ENCODE measurements at regions not wholly inside any gene's neighbourhood (a gene's known extent, or its start where the extent isn't known, plus 50 kb on each side); places are given as distances from the start of the nearest gene placed in this dataset.

GRCh38 chr5:174231956-174232487, 186.5 kb downstream of the NSG2 start:
- Mint-ChIP-seq H3K4me3 (no peak overlapping the region), H3K4me1 (peaks cover 7% of the 10 kb centered on the region), H3K36me3 (ENCODE audit: low read depth) (no peaks in the 10 kb centered on the region), H3K9me3 (no peaks in the 10 kb centered on the region), H3K27me3 (ENCODE audit: low read depth) (peaks cover 4% of the 10 kb centered on the region), H3K27ac (no peak overlapping the region)
- no peak for TF ChIP-seq CTCF (IDR thresholded peaks at IDR 0.05; ENCODE audit: unreplicated experiment in 3 of 3)

GRCh38 chr5:174234388-174234787, 188.9 kb downstream of the NSG2 start:
- Mint-ChIP-seq H3K27me3 (ENCODE audit: low read depth) (peaks cover 10% of the 10 kb centered on the region), H3K36me3 (ENCODE audit: low read depth) (no peaks in the 10 kb centered on the region), H3K27ac (no peak overlapping the region), H3K4me1 (peaks cover 7% of the 10 kb centered on the region), H3K9me3 (peaks cover 3% of the 10 kb centered on the region), H3K4me3 (no peak overlapping the region)
- no peak for TF ChIP-seq CTCF (IDR thresholded peaks at IDR 0.05; ENCODE audit: unreplicated experiment in 3 of 3)

GRCh38 chr5:174235221-174236011, 189.9 kb downstream of the NSG2 start:
- no peak for TF ChIP-seq CTCF (IDR thresholded peaks at IDR 0.05; ENCODE audit: unreplicated experiment in 3 of 3)
- H3K4me1 Mint-ChIP-seq, result peaks cover 7% of the 10 kb centered on the region
- H3K36me3 Mint-ChIP-seq (ENCODE audit: low read depth), result no peaks in the 10 kb centered on the region
- H3K9me3 Mint-ChIP-seq, result peaks cover 9% of the 10 kb centered on the region
- no peak overlapping the region for H3K27ac Mint-ChIP-seq
- H3K4me3 Mint-ChIP-seq, result no peak overlapping the region
- peaks cover 16% of the 10 kb centered on the region for H3K27me3 Mint-ChIP-seq (ENCODE audit: low read depth)

- Mint-ChIP-seq H3K27ac (no peak overlapping the region), H3K4me3 (no peak overlapping the region), H3K36me3 (ENCODE audit: low read depth) (no peaks in the 10 kb centered on the region), H3K9me3 (peaks cover 9% of the 10 kb centered on the region), H3K4me1 (peaks cover 7% of the 10 kb centered on the region), H3K27me3 (ENCODE audit: low read depth) (peaks cover 16% of the 10 kb centered on the region)
- no peak for TF ChIP-seq CTCF (IDR thresholded peaks at IDR 0.05; ENCODE audit: unreplicated experiment in 3 of 3)
Measured at GRCh38 chr5:174236070-174236469, 190.6 kb downstream of the NSG2 start.

- H3K27me3 Mint-ChIP-seq (ENCODE audit: low read depth), result peaks cover 16% of the 10 kb centered on the region
- no peaks in the 10 kb centered on the region for H3K36me3 Mint-ChIP-seq (ENCODE audit: low read depth)
- no peak for TF ChIP-seq CTCF (IDR thresholded peaks at IDR 0.05; ENCODE audit: unreplicated experiment in 3 of 3)
- H3K9me3 Mint-ChIP-seq, result peaks cover 9% of the 10 kb centered on the region
- no peak overlapping the region for H3K27ac Mint-ChIP-seq
- H3K4me3 Mint-ChIP-seq, result no peak overlapping the region
- no peaks in the 10 kb centered on the region for H3K4me1 Mint-ChIP-seq
Measured at GRCh38 chr5:174239718-174240117, 194.2 kb downstream of the NSG2 start.

GRCh38 chr5:174242573-174242972, 197.1 kb downstream of the NSG2 start:
- no peak for TF ChIP-seq CTCF (IDR thresholded peaks at IDR 0.05; ENCODE audit: unreplicated experiment in 3 of 3)
- H3K4me3 Mint-ChIP-seq, result no peak overlapping the region
- H3K4me1 Mint-ChIP-seq, result peaks cover 9% of the 10 kb centered on the region
- peaks cover 9% of the 10 kb centered on the region for H3K9me3 Mint-ChIP-seq
- peaks cover 12% of the 10 kb centered on the region for H3K27me3 Mint-ChIP-seq (ENCODE audit: low read depth)
- no peaks in the 10 kb centered on the region for H3K36me3 Mint-ChIP-seq (ENCODE audit: low read depth)
- H3K27ac Mint-ChIP-seq, result no peak overlapping the region

Data from nephron (organoid).